Fibroblast of skin of right quadriceps (primary cell): ENCODE measurements at regions not wholly inside any gene's neighbourhood (a gene's known extent, or its start where the extent isn't known, plus 50 kb on each side); places are given as distances from the start of the nearest gene placed in this dataset.

Experiments used
- DNase-seq: peaks from one replicate; pipeline ENCODE4 v3.0.0-alpha.2; 2013

DNA sequence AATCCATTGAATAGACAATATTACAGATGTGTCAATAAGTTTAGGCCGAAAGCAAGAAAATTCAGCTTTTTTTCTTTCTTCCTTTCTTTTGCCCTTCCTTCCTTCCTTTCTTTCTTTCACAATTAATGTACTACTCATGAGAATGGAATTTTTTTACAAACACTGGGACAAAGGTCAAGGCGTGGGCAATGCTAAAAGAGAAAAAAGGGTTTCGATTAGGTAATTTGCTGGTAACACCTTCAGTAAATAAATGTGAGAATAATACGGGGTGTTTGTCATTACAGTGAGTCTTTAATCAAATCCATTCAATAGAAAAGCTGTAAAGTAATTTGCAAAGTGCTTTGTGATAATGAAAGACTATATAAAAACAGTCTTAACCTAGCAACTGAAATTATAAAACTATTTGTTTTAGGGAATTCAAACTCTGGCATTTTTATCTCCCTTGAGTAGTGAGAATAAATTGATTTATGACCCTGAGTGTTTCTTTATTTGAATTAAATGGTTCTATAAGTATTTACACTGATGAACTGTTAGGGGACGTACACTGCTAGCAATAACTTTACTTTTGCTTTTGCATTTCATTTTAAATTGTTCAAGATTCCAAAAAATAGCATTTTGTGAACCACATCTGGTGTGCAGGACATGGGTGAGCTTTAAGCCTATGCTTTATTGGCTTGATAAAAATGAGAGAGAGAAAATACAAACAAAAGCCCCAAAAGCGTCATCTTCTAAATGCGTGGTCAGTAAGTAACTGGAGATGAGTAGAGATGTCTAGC is 104.2 kb upstream of the THRB start:
- DNase-seq, result peak; percentile 37

- DNase-seq, result no peak
Measured at GRCh38 chr3:24601066-24601939, 106.7 kb upstream of the THRB start.

GRCh38 chr3:24604215-24604614 is 109.6 kb upstream of the THRB start:
- DNase-seq, result no peak

DNA sequence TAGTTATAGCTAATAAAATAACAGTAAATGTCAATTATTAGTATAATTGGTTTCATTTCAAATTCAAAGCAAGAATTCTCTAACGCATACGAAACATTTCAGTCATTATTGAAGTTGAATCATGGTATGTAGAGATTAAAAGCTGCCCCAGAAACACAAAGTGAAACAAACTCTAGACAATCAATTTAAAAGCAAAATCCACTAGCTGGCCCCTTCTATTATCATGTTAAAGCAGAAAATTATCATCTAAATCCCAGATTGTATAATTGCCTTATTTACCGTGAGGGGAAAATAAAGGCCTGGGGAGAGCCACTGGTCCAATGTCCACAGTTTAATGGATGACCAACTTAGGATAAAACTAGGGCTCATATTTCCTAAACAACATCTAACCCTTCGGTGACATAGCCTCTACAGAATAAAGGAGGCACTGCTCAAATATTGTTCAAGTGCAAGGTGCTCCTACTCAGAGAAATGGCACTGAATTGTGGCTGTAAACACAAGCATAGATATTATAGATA is 110.9 kb upstream of the THRB start:
- DNase-seq, result no peak

GRCh38 chr3:24607281-24607680 is 112.6 kb upstream of the THRB start:
- DNase-seq, result no peak

- DNase-seq, result peak; percentile 54
Measured at GRCh38 chr3:24608701-24609390, 114.2 kb upstream of the THRB start.

DNA sequence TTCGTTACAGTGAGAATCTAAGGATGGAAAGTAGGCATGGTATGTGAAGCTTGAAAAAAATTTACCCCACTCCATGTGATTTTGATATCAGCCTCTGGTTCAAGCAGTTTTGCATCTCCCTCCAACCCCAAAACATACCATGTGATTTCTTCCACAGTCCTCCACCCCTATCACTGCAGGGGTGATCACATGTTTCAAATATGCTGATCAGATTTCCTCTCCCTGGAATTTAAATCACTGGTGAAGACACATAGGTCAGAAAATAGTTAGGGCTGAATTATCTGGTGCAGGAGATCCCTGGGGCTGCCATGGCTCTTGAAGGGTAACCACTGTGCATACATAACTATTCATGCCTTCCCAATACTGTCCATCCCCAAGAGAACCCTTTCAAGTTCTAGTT is 119.7 kb upstream of the THRB start:
- peak; percentile 21 for DNase-seq

DNA sequence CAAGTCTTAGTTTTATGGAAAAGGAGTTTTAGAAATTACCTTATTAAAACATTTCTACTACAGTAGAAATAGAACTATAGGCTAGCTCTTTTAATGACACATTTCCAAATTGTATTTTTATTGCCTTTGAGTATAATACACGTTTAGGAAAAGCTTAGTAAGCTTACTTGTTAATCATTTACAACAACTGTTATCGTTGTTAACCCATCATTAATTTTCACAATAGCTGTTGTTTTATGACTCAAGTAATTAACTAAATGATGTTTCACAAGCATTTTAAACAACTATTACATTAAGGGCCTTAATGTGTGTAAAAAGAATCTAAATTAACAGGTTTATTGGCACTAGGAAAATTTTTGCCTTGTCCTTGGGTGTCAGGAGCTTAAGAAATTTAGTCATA is 120.5 kb upstream of the THRB start:
- no peak for DNase-seq

DNA sequence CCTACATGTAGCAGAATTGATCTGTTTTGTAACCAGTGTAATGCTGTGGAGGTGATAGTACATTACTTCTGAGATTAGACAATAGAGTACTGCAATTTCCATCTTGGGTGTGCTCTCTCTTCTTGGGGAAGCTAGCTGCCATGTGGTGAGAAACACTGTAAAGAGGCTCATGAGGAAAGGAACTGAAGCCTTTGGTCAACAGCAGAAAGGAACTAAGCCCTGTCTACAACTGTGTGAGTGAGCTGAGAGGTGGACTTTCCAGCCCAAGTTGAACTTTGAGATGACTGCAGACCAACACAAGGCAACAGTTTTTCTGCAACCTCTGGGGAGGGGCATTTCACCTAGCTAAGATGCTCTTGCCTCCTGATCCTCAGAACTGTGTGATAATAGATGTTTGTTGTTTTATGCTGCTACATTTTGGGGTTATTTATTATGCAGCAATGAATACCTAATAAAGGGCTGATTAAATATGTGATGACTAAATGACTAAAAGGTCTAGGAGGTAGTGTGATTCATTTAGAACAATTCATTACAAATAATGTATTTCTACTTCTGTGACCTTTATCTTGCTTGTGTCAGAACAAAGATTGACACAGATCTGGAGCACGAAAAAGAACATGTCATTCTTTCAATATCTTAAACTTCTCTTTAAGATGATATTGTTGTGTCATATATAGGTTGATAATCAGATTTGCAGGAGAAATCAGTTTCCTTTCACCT is 121.6 kb upstream of the THRB start:
- DNase-seq, result no peak

DNA sequence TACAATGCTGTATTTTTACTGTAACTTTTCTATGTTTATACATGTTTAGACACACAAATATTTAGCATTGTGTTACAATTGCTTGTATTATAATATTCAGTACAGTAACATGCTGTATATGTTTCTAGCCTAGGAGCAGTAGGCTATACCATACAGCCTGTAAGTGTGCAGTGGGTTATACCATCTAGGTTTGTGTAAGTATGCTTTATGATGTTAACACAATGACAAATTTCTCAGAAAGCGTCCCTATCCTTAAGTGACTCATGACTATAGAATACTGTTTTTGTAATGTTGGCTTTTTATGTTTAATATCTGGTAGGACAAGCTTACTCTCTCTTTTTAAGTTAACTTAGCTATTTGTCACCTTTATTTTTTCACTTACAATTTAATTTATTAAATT is 127.5 kb upstream of the THRB start:
- DNase-seq, result no peak

DNA sequence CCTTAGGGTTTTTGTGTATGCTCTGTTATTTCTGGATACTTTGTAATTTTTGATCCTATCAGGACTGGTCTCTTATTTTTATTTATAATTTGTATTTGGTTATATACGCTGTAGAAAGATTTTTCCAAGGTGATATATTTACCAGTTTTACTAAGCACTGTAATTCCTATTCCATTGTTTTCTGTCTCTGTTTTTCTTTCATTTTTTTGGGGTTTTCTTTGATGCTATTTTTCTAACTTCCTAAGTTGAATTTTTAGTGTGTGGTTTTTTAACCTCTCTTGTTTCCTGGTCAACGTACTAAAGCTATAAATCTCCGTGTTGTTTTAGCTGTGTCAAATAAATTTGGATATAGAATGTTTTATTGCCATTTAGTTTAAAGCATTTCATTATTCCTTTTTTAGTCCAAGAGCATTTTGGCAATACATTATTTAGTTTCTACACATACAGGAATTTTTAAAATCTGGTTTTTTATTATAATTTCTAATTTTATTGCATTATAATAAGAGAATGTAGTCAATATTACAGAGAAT is 128.1 kb upstream of the THRB start:
- DNase-seq, result no peak

- DNase-seq, result no peak
Measured at GRCh38 chr3:24623657-24624056, 129.0 kb upstream of the THRB start.

GRCh38 chr3:24624938-24625681 is 130.5 kb upstream of the THRB start:
- no peak for DNase-seq

DNA sequence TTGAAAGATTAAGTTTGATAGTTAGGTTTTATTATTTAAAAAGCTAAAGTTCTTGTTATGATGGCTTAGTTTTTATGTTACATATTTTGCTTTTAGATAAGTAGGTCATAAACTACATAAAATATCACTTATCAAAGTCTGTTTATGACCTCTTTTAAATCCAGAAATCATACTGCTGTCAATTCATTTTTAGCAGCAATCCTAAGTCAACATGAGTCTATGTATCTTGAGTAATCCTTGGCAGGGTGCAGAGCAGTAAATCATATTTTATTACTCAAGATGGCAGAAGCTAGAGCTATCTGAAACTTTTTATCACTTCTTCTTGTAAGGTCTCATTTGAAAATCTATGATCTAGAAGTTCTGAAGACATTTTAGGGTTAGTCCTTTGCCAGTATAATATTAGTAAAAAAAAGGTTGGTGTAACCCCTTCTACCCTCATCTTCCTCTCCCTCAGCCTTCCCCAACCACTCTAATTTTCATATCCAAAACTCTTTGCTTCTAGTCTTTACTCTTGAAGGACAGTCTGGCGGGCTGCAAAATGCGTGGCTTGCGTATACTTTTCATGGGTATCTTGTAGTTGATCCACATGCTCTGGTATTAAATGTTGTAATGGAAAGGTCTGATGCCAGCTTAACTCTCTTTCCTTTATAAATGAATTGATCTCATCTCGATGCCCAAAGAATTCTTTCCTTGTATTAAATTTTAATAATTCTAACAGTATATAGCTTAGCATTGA is 134.0 kb upstream of the THRB start:
- peak; percentile 57 for DNase-seq

DNA sequence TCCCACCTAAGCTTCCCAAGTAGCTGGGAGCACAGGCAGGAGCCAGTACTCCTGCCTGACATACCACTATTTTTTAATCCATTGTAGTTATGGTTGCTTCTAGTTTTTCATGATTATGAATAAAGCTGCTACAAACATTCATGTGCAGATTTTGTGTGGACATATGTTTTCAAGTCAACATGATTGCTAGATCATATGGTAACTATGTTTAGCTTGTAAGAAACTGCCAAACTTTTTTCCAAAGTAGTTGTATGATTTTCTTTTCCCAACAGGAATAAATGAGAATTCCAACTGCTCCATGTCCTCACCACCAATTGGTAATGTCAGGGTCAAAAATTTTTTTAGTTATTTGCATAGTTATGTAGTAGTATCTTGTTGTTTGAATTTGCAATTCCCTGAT is 136.8 kb upstream of the THRB start:
- DNase-seq, result no peak

- DNase-seq, result no peak
Measured at GRCh38 chr3:24639061-24639460, 144.4 kb upstream of the THRB start.

DNA sequence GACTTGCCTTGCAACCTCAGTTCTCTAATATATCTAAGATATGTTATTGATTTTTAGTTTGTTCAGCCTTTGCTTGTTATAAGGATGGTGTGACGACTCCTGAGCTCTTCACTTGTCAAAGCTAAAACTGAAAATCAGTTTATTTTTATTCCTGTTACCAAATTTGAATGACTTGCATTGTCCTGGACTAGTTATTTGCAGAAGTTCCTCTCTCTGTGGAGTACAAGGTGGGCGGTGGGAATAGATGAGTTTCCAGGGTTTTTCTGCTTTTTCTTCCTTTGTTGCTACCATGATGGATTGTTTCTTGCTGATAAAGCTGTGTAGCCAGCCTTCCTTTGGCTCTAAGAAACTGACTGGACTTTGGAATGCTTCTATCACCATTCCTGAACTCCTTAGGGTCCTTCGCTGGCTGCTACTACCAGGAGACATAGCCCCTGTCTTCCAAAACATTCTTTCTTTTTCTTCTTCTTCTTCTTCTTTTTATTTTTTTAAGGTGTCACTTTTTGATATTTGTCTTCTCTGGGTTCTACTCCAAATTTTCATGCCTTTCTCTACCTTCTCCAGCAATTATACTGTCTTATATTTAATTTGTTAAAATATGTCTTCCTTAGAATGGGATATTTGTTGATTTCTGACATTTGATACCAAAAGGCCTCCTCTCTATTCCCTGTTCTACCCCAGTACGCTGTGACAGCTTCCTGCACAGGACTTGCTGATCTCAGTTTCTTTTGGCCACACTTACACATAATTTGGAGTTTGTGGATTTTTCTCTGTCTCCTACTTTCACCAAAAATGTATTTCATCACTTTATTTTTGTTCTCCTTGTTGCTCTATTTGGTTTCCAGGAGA is 145.1 kb upstream of the THRB start:
- DNase-seq, result no peak

DNA sequence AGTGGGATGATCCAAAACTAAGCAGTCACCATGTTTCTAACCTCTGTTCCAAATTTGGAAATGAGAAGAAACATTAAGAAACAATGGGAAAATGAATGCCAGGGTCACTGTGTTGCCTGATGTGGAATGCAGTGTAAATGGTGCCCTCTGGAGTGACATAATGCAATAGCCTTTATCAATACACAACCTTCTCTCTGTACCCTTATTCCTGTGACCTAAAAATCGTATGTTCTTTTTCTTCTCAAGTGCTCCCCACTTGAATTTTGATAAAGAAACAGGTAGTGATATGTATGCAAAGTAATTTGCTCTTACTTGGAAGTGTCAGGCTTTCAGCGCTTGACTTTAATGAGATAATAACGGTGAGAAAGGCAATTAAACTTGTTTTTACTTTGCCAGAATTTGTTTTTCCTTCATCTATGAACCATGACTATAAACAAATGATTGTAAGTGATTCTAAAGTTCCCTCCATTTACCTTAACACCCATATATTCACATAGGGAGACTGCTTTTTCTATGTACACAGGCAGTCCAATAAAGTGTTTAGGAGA is 145.8 kb upstream of the THRB start:
- peak; percentile 55 for DNase-seq

DNA sequence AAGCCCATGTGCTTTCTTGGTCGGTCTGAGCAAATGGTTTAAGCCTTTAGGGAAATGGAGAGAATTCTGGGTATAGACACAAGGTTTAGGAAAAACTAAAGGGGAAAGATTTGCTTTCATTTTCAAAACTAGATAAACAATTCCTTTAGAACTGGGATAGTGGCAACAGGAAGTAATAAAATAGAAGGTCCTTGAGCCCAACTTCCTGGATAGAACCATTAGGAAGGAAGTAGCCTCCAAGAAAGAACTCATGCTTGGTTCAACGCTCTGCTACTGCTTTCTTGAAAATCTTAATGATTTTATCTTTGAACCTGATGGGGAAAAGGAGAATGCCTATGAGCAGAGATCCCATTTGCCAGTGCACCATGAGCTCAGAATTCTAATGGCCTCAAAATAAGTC is 147.0 kb upstream of the THRB start:
- no peak for DNase-seq

- DNase-seq, result no peak
Measured at GRCh38 chr3:24645047-24645446, 150.4 kb upstream of the THRB start.
